NCI-H524 (cell line): ENCODE measurements at regions not wholly inside any gene's neighbourhood (a gene's known extent, or its start where the extent isn't known, plus 50 kb on each side); places are given as distances from the start of the nearest gene placed in this dataset.

ENCODE experiments used
- DNase-seq, 2 experiments: peaks; one replicate each; lab custom pipeline; 2025; lab: John Stamatoyannopoulos, UW

GRCh38 chr18:27826101-27826500, 350.8 kb downstream of the CDH2 start:
- no peak for DNase-seq

- no peak for DNase-seq
Observed at GRCh38 chr18:27825689-27826088, 351.2 kb downstream of the CDH2 start.

GRCh38 chr18:27824841-27825681, 351.9 kb downstream of the CDH2 start:
- peak; percentile 16 to 74 for DNase-seq

GRCh38 chr18:27824275-27824674, 352.7 kb downstream of the CDH2 start:
- no peak for DNase-seq

GRCh38 chr18:27823053-27823452, 353.9 kb downstream of the CDH2 start:
- no peak for DNase-seq

GRCh38 chr18:27808683-27809082, 368.2 kb downstream of the CDH2 start:
- DNase-seq: no peak

- no peak for DNase-seq
Observed at GRCh38 chr18:27803957-27804356, 373.0 kb downstream of the CDH2 start.

- DNase-seq: no peak
Observed at GRCh38 chr18:27797484-27797883, 379.4 kb downstream of the CDH2 start.

GRCh38 chr18:27794181-27794926, 382.6 kb downstream of the CDH2 start:
- peak in 1 of 2 experiments; percentile 28 for DNase-seq

GRCh38 chr18:27793013-27793785, 383.7 kb downstream of the CDH2 start:
- DNase-seq: no peak

GRCh38 chr18:27789406-27789805, 387.5 kb downstream of the CDH2 start:
- no peak for DNase-seq

- DNase-seq: no peak
Observed at GRCh38 chr18:27787547-27787946, 389.4 kb downstream of the CDH2 start.

GRCh38 chr18:27785815-27786471, 391.0 kb downstream of the CDH2 start:
- DNase-seq: peak in 1 of 2 experiments; percentile 66

- DNase-seq: no peak
Observed at GRCh38 chr18:27780061-27780745, 396.7 kb downstream of the CDH2 start.

- DNase-seq: no peak
Observed at GRCh38 chr18:27778925-27779324, 398.0 kb downstream of the CDH2 start.

GRCh38 chr18:27778441-27778840, 398.5 kb downstream of the CDH2 start:
- peak in 1 of 2 experiments; percentile 50 for DNase-seq

GRCh38 chr18:27772081-27772480, 404.8 kb downstream of the CDH2 start:
- no peak for DNase-seq

GRCh38 chr18:27771571-27771970, 405.4 kb downstream of the CDH2 start:
- DNase-seq: no peak

GRCh38 chr18:27769152-27769551, 407.8 kb downstream of the CDH2 start:
- DNase-seq: peak in 1 of 2 experiments; percentile 29

- no peak for DNase-seq
Observed at GRCh38 chr18:27763936-27764335, 413.0 kb downstream of the CDH2 start.

- no peak for DNase-seq
Observed at GRCh38 chr18:27763341-27763740, 413.6 kb downstream of the CDH2 start.
